Epidermal melanocyte (primary cell): ENCODE measurements at regions not wholly inside any gene's neighbourhood (a gene's known extent, or its start where the extent isn't known, plus 50 kb on each side); places are given as distances from the start of the nearest gene placed in this dataset.

ENCODE experiments used
- DNase-seq: peaks from one replicate; pipeline ENCODE4 v3.0.0; 2011; ENCODE audit warnings: low spot score; ENCODE audit not compliant: insufficient read length

GRCh38 chr3:72244396-72244795, 459.4 kb upstream of the PROK2 start:
- DNase-seq, result no peak

DNA sequence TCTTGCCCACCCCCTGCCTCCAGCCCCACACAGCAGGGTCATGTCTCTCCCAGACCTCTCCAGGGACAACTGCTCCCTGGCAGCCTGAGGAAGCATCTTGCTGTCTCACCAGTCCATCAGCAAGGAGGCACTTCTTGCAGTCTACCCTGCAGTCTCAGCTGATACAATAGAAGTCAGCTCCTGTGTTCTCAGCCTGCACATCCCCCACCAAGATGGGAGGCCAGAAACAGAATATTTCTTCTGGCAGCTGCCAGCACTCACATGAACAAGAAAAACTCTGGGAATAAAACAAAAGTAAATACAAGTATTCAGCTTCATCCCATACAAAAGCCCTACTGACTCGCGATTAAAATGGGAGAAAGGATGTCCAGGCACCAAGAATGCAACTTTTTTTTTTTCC, 457.4 kb upstream of the PROK2 start:
- DNase-seq, result no peak

- no peak for DNase-seq
Observed at GRCh38 chr3:72241525-72241924, 456.6 kb upstream of the PROK2 start.

GRCh38 chr3:72240531-72240930, 455.6 kb upstream of the PROK2 start:
- no peak for DNase-seq

- DNase-seq, result no peak
Observed at GRCh38 chr3:72238801-72239200, 453.9 kb upstream of the PROK2 start.

GRCh38 chr3:72238010-72238691, 453.2 kb upstream of the PROK2 start:
- peak; percentile 53 for DNase-seq

GRCh38 chr3:72237679-72238009, 452.7 kb upstream of the PROK2 start:
- no peak for DNase-seq

DNA sequence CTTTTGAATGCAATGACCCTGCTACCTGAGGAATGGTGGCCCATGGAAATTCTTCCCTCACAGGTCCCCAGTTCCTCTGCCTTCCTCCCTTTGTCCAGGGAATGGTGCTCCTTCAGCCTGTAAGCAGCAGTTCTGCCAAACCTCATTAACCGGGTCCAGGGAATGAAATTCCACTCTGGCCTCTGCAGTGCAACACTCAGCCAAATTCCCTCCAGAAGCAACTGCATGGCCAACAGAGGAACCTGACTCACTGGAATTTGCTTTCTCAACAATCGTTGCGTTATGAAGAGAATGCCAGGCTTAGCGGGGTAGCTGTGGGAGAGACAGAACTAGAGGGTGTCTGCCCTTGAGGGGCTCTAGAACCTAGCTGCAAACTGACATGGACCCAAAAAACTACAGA, 449.4 kb upstream of the PROK2 start:
- DNase-seq, result no peak

GRCh38 chr3:72233571-72233970, 448.6 kb upstream of the PROK2 start:
- DNase-seq, result no peak

DNA sequence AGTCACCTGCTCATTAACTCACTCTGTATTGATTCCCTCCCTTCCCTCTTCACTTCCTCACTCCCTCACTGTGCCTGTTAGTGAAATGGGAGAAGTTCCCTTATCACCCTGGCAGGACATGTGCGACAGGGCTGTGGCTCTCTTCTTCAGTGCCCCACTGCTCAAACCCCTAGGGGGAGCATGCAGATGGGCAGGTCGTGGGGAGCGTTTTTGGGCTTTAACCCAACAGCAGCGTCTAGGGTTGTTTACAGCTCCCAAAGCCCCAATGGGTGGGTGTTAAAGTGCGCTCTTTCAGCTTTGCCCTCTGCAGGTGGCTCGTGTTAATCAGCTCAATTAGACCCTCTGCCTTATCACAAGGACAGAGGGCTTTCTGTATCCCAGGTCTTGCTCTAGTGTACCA, 447.8 kb upstream of the PROK2 start:
- no peak for DNase-seq

- no peak for DNase-seq
Observed at GRCh38 chr3:72232331-72232730, 447.4 kb upstream of the PROK2 start.

GRCh38 chr3:72231439-72232196, 446.7 kb upstream of the PROK2 start:
- DNase-seq, result no peak

DNA sequence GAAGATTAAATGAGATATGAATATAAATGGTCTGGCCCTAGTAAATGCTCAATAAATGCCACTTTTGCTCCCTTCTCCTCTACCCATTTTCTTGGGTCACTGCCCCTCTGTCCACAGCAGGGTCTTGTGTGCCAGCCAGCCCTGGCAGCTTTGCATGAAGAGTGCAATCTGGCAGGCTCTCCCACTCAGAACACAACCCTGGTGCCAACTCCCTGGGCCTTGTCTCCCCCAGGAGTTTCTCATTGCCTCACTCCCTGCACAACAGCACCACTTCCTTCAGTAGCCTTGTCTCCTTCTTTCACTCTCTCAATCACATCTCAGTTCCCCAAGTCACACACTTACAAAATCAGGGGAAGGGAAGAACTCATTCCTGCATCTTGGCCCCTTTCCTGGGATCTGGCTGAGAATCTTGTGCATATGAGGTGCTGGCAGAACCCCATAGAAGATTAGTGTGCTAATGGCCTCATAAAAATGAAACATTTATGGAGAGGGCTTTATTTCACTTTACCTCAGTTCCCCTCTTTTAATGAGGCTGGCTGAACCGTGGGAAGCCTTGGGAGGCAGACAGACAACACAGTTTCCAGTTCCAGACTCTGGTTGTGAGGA, 445.9 kb upstream of the PROK2 start:
- DNase-seq, result no peak

GRCh38 chr3:72229952-72230351, 445.0 kb upstream of the PROK2 start:
- DNase-seq, result no peak

GRCh38 chr3:72227486-72228070, 442.6 kb upstream of the PROK2 start:
- no peak for DNase-seq

- no peak for DNase-seq
Observed at GRCh38 chr3:72224804-72225509, 440.0 kb upstream of the PROK2 start.

- DNase-seq, result no peak
Observed at GRCh38 chr3:72223628-72224027, 438.7 kb upstream of the PROK2 start.

DNA sequence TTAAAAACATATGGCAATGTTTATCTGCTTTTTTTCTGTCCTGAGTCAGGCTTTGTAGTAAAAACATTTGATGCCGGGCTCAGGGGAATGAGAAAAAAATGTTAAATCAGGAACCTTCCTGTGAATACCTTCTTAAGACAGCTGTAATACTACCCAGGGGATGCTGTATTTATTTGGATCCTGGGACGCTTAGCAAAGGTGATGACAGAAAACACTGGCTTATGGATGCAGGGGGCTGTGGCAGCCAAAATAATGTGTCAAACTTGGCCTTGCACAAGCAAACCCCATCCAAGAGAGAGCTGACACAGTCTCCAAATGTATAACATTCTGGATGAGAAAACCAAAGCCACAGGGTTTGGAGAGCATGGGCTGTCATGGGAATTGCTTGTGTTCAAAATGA, 438.2 kb upstream of the PROK2 start:
- no peak for DNase-seq

- DNase-seq, result no peak
Observed at GRCh38 chr3:72222410-72222809, 437.5 kb upstream of the PROK2 start.

DNA sequence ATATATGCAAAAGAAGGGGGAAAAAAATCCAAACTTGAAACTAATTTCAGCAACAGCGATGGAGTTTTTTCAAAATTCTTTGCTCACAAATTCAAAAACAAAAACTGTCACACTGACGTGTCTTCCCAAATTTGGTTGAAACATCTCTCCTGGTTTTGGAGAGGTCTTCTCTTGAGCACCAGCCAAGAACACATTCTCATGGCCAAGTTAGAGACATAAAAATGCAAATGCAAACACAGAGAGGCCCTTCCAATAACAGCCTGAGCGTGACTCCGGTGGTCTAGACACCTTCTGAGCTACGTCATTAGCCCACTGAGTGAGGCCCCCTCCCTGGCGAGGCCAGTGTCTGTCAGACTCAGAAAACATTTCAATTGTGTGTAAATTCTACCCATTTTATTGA, 436.0 kb upstream of the PROK2 start:
- no peak for DNase-seq

DNA sequence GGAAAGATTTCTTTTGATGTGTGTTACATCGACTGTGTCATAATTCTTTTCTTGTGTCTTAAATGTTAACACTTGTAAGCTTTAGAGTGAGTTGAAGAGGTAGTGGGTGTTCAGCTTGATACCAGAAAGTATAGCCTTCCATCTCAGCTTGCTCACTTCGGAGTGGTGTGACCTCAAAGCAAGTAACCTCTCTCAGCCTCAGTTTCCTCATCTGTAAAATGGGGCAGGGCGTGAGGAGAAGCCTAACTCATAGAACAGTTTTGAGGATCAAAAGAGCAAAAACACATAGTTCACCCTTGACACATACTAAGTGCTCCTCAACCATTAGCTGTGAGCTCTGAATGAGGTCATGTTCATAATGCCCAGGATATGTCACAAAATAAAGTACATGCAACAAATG, 434.8 kb upstream of the PROK2 start:
- no peak for DNase-seq

DNA sequence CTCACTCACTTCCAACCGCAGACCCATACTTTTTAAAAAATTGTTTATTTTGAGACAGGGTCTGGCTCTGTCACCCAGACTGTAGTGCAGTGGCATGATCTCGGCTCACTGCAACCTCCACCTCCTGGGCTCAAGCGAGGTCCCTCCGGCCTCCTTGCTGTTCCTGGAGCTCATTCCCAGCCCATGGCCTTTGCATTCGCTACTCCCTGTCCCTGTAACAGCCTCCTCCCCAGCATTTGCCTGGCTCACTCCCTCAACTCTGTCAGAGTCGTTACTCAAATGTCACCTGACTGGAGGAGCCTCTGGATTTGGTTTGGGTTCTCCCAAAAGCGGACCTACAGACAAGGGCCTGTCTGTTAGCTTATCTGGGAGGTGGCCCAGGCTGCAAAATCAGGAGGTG, 432.6 kb upstream of the PROK2 start:
- no peak for DNase-seq
